ENCODE measurements at regions not wholly inside any gene's neighbourhood (a gene's known extent, or its start where the extent isn't known, plus 50 kb on each side); places are given as distances from the start of the nearest gene placed in this dataset.

GRCh38 chr1:209526137-209526536 lies 57.4 kb upstream of the CAMK1G start:
- no peak for DNase-seq

- DNase-seq = no peak
Observed at GRCh38 chr1:209527372-209527771, 56.1 kb upstream of the CAMK1G start.

- no peak for DNase-seq
Observed at GRCh38 chr1:209527993-209528717, 55.4 kb upstream of the CAMK1G start.

- no peak for DNase-seq
Observed at GRCh38 chr1:209529233-209529632, 54.3 kb upstream of the CAMK1G start.

- DNase-seq = no peak
Observed at GRCh38 chr1:209531006-209531405, 52.5 kb upstream of the CAMK1G start.

GRCh38 chr1:209531549-209531948 lies 52.0 kb upstream of the CAMK1G start:
- no peak for DNase-seq
